ENCODE measurements at regions not wholly inside any gene's neighbourhood (a gene's known extent, or its start where the extent isn't known, plus 50 kb on each side); places are given as distances from the start of the nearest gene placed in this dataset.
"Not testable (repeated sequence)": the region's sequence is repeated elsewhere in the genome, so short reads cannot be mapped to it uniquely, and the experiment has no call there.

DNA sequence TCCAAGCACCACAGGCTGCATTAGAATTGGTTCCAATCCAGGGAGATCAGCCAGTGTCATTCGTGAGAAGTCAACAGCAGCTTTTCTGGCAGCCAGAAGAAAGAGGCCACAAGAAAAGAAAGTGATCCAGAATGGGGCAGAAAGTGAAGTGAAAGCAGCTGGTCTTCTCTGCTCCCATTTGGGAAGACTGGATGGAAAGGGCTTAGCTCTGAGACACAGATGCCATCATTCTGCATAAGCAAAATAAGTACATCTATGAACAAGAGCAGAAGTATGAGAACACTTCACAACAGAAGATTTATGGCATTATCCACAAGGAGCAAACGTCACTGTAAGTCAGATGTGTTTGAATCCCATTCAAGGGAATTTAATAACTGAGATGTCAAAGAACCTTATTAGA, 326.5 kb upstream of the ESRRG start:
- no peak for ATAC-seq
- DNase-seq (ENCODE audit: low spot score), result no peak

- DNase-seq (ENCODE audit: low spot score), result no peak
- ATAC-seq, result no peak
Measured at GRCh38 chr1:217049081-217049480, 325.9 kb upstream of the ESRRG start.

GRCh38 chr1:217048104-217048707, 325.0 kb upstream of the ESRRG start:
- ATAC-seq (peak; percentile 52), DNase-seq (ENCODE audit: low spot score) (no peak)

DNA sequence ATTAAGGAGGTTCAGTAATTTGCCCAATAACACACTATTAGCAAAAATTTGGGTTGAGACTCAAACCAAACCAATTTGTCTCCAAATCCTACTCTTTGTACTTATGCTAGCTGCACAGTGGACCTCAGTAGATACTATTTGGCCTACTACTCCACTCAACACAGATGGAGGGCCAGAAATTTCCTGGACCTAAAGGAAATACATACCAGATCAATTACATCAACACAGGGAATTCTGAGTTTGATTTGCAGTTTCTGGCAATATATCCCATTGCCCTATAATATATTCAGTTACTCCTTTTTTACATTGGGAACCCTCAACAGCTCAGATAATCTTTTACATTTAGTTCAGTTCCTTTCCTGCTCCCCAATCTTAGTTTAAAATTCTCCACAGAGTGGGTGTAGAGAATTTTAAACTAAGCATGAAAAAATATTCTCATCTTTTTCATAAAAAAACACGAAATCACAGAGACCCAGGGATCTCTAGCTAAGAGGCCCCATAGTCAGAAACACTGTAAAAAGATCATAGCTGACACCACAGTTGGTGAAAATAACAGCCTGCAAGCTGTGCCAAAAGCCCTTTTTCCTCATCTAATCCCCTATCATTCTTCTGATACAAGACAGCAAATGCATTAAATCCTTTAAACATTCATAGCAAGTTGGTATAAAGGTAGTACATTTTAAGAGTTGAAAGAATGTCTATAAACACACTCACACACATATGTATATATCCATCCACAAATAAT, 317.7 kb upstream of the ESRRG start:
- DNase-seq (ENCODE audit: low spot score), result no peak
- ATAC-seq, result no peak

GRCh38 chr1:217039926-217040325, 316.7 kb upstream of the ESRRG start:
- ATAC-seq, result no peak
- DNase-seq (ENCODE audit: low spot score), result no peak

DNA sequence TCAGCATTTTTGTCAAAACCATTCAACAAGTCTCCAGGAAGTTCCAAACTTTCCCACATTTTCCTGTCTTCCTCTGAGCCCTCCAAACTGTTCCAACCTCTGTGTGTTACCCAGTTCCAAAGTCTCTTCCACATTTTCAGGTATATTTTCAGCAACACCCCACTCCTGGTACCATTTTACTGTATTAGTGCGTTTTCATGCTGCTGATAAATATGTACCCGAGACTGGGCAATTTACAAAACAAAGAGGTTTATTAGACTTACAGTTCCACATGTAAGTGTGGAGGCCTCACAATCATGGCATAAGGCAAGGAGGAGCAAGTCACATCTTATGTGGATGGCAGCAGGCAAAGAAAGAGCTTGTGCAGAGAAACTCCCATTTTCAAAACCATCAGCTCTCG, 315.9 kb upstream of the ESRRG start:
- DNase-seq (ENCODE audit: low spot score); ATAC-seq: not testable (repeated sequence)

DNA sequence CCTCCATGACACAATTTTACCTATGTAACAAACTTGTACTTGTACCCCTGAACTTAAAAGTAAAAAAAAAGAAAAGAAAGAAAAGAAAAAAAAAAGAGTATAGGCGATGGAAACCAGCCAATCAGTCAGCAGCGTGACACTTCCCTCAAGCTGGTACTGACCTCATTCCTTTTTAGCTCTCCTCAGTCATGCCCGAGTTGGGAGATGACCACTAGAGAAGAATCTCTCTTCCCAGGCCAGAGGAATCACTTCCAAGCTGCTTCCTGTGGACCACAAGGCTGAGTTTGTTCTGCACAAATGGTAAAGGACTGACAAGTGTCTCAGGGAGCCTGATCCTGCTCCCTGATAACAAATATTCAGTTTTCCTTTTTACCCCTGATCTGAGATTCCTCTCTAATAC, 313.5 kb upstream of the ESRRG start:
- no peak for ATAC-seq

GRCh38 chr1:217032715-217033367, 309.6 kb upstream of the ESRRG start:
- ATAC-seq (no peak), DNase-seq (ENCODE audit: low spot score) (no peak)

More for the DNA sequence above, 313.5 kb upstream of the ESRRG start:
- no peak for DNase-seq (ENCODE audit: low spot score)

DNA sequence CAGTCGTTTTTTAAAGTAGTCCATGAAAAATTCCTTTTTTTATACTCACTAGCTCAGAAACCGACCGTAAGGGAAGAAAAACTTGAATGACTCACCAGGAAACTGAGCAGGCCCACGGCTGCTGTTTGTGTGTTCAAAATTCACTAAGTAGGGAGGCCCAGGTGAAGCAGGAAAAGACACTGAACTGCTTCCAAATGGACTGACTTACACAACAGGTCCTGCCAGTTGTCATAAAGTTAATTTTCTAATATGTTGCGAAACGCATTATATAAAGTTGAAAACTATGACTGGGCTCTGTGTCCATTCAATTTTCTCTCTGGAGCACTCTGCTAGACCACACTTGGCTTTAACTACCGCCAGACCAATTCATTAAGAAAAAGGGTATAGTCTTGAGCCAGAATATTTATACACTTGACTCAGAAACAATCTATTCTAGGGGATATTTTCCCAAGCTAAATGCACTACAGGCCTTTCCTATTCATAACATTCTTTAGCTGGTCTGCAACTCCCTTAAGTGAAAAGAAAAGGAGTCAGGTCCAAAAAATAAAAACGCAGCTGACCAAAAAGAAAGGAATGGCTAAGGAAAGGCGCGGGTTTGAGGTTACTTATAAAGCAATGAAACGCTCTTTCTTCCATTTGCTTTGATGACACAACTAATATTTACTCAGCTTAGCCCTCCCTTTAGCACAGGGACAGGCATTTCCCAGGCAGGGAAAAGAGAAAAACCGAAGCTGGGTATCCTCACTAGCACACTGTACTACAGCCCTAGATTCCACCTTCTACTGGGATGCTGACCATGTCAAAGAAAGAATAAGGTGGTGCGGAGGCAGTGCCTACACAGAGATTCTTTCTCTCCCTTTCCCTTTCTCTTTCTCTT, 306.3 kb upstream of the ESRRG start:
- ATAC-seq, result peak; percentile 78

DNA sequence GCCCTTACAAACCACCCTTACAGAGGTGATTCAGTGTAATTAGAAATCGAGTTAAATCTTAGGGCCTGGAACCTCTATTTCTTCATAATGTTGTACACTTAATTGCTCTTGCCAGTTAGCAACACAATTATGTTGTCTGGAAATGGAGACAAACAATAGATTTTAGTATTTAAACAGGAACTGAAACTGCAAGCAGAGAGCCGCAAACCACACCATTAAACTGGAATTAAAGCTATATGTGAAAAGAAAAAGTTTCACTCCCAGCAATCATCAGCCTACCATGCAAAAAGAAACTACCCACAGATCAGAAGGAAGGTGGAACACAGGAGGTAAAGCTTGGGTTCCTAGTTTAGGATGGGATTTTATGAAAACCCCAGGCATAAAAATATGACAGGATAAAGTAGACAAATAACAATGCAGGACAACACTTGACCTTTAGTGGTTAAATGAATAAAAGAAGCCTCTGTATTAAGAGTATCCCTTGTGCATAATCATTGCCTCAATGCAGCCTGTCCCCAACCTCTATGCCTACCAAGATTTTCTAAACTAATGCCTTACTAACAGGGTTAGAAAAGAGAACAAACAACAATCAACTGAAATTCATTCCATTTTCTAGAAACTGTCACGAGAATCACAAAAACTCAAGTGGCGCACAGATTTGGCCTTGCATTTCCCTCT, 304.3 kb upstream of the ESRRG start:
- ATAC-seq, result no peak

More for the DNA sequence above, 306.3 kb upstream of the ESRRG start:
- no peak for DNase-seq (ENCODE audit: low spot score)

DNA sequence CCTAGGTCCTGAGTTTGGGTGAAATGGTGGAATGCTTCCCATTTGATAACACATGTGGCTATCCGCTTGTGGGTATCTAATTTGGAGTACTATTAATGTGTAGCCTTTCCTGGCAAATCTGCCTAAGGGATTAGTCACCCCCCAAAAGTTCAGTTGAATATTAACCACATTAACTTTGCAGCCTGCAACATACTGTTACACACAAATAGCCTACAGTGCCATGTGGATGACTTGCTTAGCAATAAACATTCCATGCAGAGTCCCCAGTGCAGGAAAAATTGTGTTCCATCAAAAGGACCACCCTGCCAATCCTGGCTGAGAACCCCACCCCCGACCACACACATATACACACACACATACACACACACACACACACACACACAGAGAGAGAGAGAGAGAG, 303.3 kb upstream of the ESRRG start:
- ATAC-seq, result peak; percentile 61
- DNase-seq (ENCODE audit: low spot score), result no peak

More for the DNA sequence above, 304.3 kb upstream of the ESRRG start:
- DNase-seq (ENCODE audit: low spot score), result no peak

DNA sequence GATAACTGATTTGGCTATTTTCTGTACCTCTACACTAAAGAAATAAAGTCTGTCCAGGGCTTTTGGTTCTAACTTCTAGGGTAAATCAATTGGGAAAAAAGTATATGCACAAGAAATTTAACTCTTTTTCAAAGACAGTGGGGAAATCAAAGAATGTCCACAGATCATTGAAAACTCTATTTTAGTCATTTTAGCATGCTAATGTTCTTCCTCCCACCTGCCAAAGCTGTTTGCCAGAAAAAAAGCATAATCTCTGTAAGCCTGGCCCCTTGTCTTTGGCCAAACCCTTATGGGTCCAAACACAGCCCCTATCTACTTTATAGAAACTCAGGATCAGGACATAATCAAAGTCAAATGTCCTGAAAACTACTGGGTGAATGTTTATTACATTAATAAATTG, 302.2 kb upstream of the ESRRG start:
- ATAC-seq (no peak), DNase-seq (ENCODE audit: low spot score) (no peak)

DNA sequence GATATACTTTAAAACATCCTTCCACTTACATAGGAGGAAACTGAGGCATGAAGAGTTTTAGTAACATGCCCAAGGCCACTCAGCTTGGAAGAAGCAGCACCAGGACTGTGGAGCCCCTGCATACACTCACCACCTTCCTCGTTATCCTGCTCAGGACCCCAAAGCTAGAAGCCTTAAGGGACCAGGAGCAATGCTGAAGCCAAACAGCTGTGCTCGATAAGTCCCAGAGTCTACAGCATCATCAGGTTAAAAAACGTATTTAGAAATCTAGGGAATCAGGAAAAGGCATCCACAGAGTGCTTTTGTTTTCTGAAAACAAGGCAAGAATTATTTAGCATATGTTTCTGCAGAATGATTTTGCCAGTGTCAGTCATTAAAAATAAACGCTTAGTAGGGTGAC, 301.7 kb upstream of the ESRRG start:
- no peak for DNase-seq (ENCODE audit: low spot score)
- no peak for ATAC-seq

DNA sequence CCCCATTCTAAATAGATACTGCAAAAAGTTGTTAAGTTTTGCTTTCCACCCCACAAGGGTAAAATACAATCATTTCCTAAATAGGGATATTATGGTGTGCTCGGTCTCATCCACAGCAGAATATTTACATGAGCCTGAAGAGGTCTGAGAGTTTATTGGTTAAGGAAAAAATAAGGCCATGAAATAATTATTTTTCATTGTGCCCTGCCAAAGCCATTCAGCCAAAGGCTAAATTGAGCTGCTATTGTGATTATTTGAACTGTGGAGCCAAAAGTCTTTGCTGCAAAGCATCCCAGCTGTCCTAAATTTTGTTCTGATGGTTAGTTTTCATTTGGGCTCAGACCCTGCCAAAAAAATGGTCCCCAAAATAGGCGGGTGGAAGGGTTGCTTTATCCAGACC, 298.7 kb upstream of the ESRRG start:
- no peak for DNase-seq (ENCODE audit: low spot score)
- no peak for ATAC-seq

DNA sequence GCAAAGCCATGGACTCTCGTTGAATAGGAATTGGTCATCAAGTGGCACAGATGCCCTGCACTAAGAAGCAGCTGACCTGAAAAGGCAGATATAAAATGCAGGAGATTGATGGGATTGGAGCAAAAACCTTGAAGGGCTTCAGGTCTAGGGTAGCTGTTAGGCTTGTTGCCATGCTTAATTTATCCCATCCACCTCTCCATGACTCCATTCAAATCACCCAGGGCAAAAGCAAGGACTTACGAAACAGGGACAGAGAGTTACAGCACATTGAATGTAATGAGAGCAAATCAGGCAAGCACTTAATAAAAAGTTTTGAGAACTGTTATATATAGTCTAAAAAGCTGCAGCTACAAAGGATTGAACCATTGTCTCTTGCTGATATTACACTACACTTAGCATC, 298.2 kb upstream of the ESRRG start:
- DNase-seq (ENCODE audit: low spot score), result no peak
- ATAC-seq, result no peak

GRCh38 chr1:217019475-217019874, 296.2 kb upstream of the ESRRG start:
- no peak for DNase-seq (ENCODE audit: low spot score)
- ATAC-seq, result no peak

- no peak for DNase-seq (ENCODE audit: low spot score)
- ATAC-seq, result no peak
Measured at GRCh38 chr1:217018648-217019047, 295.4 kb upstream of the ESRRG start.

DNA sequence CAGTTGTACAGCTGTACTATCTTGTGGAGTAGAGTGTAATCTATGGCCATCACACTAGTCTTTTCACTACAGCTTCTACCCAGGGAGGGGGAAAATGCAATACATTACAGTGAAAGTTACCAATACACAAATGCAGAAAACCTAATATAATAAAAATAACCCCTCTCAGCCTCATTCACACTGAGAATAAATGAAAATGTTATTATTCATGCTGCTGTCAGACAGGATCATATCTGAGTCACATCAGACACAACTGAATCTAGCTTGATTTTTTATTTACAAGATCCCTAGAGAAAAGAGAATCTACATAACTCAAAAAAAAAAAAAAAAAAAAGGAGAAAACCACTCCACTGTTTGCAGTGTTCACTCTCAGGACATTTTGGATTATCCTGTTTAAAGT, 293.9 kb upstream of the ESRRG start:
- no peak for DNase-seq (ENCODE audit: low spot score)
- ATAC-seq, result no peak

- ATAC-seq (no peak), DNase-seq (ENCODE audit: low spot score) (no peak)
Measured at GRCh38 chr1:217014066-217014465, 290.8 kb upstream of the ESRRG start.

GRCh38 chr1:217012659-217013058, 289.4 kb upstream of the ESRRG start:
- no peak for ATAC-seq
- no peak for DNase-seq (ENCODE audit: low spot score)

DNA sequence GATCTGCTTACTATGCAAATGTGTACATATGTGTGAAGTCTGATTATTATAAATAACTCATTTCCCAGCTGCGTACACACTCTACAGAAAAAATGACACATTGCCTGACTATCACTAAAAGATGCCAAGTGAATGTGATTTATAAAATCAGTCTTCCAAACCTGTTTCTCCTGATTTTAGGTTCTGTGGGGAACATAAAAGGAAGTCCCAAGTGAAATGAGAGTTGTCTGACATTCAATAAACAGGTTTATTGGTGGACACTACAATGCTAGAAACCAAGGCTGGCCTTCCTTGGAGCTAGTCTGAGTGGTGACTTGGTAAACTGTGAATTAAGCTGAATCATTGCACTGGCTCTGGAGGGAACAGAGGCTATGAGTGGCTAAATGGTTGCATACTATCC, 287.9 kb upstream of the ESRRG start:
- ATAC-seq (no peak), DNase-seq (ENCODE audit: low spot score) (no peak)
